Suprapubic skin (tissue), 3 donors: ENCODE measurements at regions not wholly inside any gene's neighbourhood (a gene's known extent, or its start where the extent isn't known, plus 50 kb on each side); places are given as distances from the start of the nearest gene placed in this dataset.

ENCODE experiments used
- CTCF ChIP-seq, 2 donors: fragments of 200-600 bp in 1 of 2; fragments of 450-650 bp in 1 of 2; sonication (generic) in 1 of 2; IDR thresholded peaks; one replicate each; pipeline ENCODE4 v1.5.1; 2016 to 2019; ENCODE audit warnings: antibody characterized with exemption in 2 of 2, mild to moderate bottlenecking in 1 of 2, moderate library complexity in 1 of 2
- POLR2A ChIP-seq, 2 donors: fragments of 450-650 bp; IDR thresholded peaks; one replicate each; pipeline ENCODE4 v1.6.1; 2017; ENCODE audit warnings: antibody characterized with exemption in 2 of 2, mild to moderate bottlenecking in 2 of 2, moderate library complexity in 2 of 2

- TF ChIP-seq POLR2A (IDR thresholded peaks at IDR 0.05): no peak
- no peak for TF ChIP-seq CTCF (IDR thresholded peaks at IDR 0.05)
Measured at GRCh38 chr18:1133541-1133940, 228.9 kb downstream of the ADCYAP1 start.
